ENCODE measurements at regions not wholly inside any gene's neighbourhood (a gene's known extent, or its start where the extent isn't known, plus 50 kb on each side); places are given as distances from the start of the nearest gene placed in this dataset.

DNA sequence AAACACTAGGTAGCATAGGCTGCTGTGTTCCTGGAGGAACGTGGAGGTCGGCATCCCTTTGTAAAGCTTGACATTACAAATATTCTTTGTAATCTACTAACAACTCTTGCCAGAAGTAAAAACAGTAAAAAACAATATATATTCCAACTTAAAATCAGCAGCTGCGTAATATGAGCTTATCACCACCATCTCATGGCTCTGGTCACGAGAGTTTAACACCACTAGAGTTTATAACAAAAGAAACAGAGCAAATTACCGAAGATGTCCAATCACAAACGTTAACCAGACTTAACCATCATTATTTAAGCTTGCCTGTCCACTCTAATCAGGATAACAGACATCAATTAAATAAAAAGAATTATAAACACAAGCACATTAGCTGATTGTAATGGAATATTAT is 236.7 kb downstream of the PCDH7 start:
- Histone ChIP-seq H2AFZ (ENCODE audit: low read length) (no peak overlapping the region), H3K4me1 (ENCODE audit: insufficient read depth, low read length, severe bottlenecking) (no peaks in the 10 kb centered on the region), H3K36me3 (ENCODE audit: insufficient read depth, low read length) (no peaks in the 10 kb centered on the region), H3K4me3 (ENCODE audit: low read depth, low read length, poor library complexity, severe bottlenecking) (no peak overlapping the region), H4K20me1 (ENCODE audit: insufficient read depth, low read length) (no peaks in the 10 kb centered on the region), H3K4me2 (ENCODE audit: low read length) (no peak overlapping the region), H3K9me2 (ENCODE audit: low read depth, low read length) (no peaks in the 10 kb centered on the region), H3K27me3 (ENCODE audit: insufficient read depth, low read length) (no peaks in the 10 kb centered on the region), H3K9me3 (ENCODE audit: low read length) (no peaks in the 10 kb centered on the region), H3K79me2 (ENCODE audit: insufficient read depth, low read length) (no peaks in the 10 kb centered on the region), H3K27ac (ENCODE audit: low read depth, low read length, poor library complexity, severe bottlenecking) (no peak overlapping the region), H3F3A (ENCODE audit: insufficient read depth, low read length) (no peaks in the 10 kb centered on the region), H3K9ac (ENCODE audit: low read length) (no peak overlapping the region)
- no peak for TF ChIP-seq EZH2 (IDR thresholded peaks at IDR 0.05; ENCODE audit: borderline replicate concordance, low read length)
- TF ChIP-seq, protein P1, sequence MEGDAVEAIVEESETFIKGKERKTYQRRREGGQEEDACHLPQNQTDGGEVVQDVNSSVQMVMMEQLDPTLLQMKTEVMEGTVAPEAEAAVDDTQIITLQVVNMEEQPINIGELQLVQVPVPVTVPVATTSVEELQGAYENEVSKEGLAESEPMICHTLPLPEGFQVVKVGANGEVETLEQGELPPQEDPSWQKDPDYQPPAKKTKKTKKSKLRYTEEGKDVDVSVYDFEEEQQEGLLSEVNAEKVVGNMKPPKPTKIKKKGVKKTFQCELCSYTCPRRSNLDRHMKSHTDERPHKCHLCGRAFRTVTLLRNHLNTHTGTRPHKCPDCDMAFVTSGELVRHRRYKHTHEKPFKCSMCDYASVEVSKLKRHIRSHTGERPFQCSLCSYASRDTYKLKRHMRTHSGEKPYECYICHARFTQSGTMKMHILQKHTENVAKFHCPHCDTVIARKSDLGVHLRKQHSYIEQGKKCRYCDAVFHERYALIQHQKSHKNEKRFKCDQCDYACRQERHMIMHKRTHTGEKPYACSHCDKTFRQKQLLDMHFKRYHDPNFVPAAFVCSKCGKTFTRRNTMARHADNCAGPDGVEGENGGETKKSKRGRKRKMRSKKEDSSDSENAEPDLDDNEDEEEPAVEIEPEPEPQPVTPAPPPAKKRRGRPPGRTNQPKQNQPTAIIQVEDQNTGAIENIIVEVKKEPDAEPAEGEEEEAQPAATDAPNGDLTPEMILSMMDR (IDR thresholded peaks at IDR 0.05; ENCODE audit: low read length): no peak

- H4K20me1 ChIP-seq (ENCODE audit: insufficient read depth, low read length): no peaks in the 10 kb centered on the region
- no peaks in the 10 kb centered on the region for H3K27me3 ChIP-seq (ENCODE audit: insufficient read depth, low read length)
- no peaks in the 10 kb centered on the region for H3F3A ChIP-seq (ENCODE audit: insufficient read depth, low read length)
- H2AFZ ChIP-seq (ENCODE audit: low read length): no peak overlapping the region
- no peak for TF ChIP-seq EZH2 (IDR thresholded peaks at IDR 0.05; ENCODE audit: borderline replicate concordance, low read length)
- TF ChIP-seq, protein P1 (IDR thresholded peaks at IDR 0.05; ENCODE audit: low read length): no peak
- no peaks in the 10 kb centered on the region for H3K9me3 ChIP-seq (ENCODE audit: low read length)
- no peaks in the 10 kb centered on the region for H3K36me3 ChIP-seq (ENCODE audit: insufficient read depth, low read length)
- H3K9ac ChIP-seq (ENCODE audit: low read length): no peak overlapping the region
- no peaks in the 10 kb centered on the region for H3K9me2 ChIP-seq (ENCODE audit: low read depth, low read length)
- H3K27ac ChIP-seq (ENCODE audit: low read depth, low read length, poor library complexity, severe bottlenecking): no peak overlapping the region
- no peaks in the 10 kb centered on the region for H3K4me1 ChIP-seq (ENCODE audit: insufficient read depth, low read length, severe bottlenecking)
- H3K4me3 ChIP-seq (ENCODE audit: low read depth, low read length, poor library complexity, severe bottlenecking): no peak overlapping the region
- no peak overlapping the region for H3K4me2 ChIP-seq (ENCODE audit: low read length)
- H3K79me2 ChIP-seq (ENCODE audit: insufficient read depth, low read length): no peaks in the 10 kb centered on the region
Observed at GRCh38 chr4:30957706-30958105, 237.5 kb downstream of the PCDH7 start.

DNA sequence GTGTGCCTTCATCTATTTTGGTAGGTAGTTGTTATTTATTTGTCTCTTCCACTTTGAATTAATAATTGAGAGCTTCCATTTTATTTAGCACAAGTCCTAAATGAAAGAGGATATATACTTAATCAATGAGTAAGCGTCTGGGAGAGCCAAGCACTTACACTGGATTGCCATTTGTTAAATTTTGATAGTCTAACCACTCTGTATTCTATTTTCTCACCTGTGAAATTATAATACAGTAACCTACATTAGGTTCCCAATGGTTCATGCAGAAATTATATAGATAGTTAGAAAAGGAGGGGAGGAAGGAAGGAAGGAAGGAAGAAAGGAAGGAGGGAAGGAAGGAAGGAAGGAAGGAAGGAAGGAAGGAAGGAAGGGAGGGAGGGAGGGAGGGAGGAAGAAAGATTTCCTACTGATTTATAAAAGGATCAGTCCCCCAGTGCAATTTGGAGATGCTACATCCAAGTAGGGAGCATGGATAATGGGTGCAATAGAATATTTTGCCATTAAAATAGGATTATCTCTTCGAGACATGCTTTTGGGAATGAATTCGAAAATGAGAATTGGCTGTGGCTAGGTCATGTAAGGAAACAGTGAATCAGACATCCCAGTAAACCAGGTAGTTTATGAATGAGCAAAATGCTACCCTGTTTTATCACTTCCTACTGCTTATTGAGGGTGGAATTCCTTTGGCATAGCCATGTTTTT is 239.8 kb downstream of the PCDH7 start:
- H3K79me2 ChIP-seq (ENCODE audit: insufficient read depth, low read length): no peaks in the 10 kb centered on the region
- no peak overlapping the region for H3K27ac ChIP-seq (ENCODE audit: low read depth, low read length, poor library complexity, severe bottlenecking)
- no peaks in the 10 kb centered on the region for H3F3A ChIP-seq (ENCODE audit: insufficient read depth, low read length)
- H2AFZ ChIP-seq (ENCODE audit: low read length): no peak overlapping the region
- H3K4me2 ChIP-seq (ENCODE audit: low read length): no peak overlapping the region
- H3K4me3 ChIP-seq (ENCODE audit: low read depth, low read length, poor library complexity, severe bottlenecking): no peak overlapping the region
- no peak overlapping the region for H3K9ac ChIP-seq (ENCODE audit: low read length)
- no peak for TF ChIP-seq EZH2 (IDR thresholded peaks at IDR 0.05; ENCODE audit: borderline replicate concordance, low read length)
- TF ChIP-seq, protein P1 (IDR thresholded peaks at IDR 0.05; ENCODE audit: low read length): no peak
- no peaks in the 10 kb centered on the region for H4K20me1 ChIP-seq (ENCODE audit: insufficient read depth, low read length)
- no peaks in the 10 kb centered on the region for H3K9me3 ChIP-seq (ENCODE audit: low read length)
- H3K36me3 ChIP-seq (ENCODE audit: insufficient read depth, low read length): no peaks in the 10 kb centered on the region
- no peaks in the 10 kb centered on the region for H3K4me1 ChIP-seq (ENCODE audit: insufficient read depth, low read length, severe bottlenecking)
- no peaks in the 10 kb centered on the region for H3K9me2 ChIP-seq (ENCODE audit: low read depth, low read length)
- no peaks in the 10 kb centered on the region for H3K27me3 ChIP-seq (ENCODE audit: insufficient read depth, low read length)

Data from OCI-LY1 (cell line).